ENCODE measurements at regions not wholly inside any gene's neighbourhood (a gene's known extent, or its start where the extent isn't known, plus 50 kb on each side); places are given as distances from the start of the nearest gene placed in this dataset.
"Not testable (repeated sequence)": the region's sequence is repeated elsewhere in the genome, so short reads cannot be mapped to it uniquely, and the experiment has no call there.

DNA sequence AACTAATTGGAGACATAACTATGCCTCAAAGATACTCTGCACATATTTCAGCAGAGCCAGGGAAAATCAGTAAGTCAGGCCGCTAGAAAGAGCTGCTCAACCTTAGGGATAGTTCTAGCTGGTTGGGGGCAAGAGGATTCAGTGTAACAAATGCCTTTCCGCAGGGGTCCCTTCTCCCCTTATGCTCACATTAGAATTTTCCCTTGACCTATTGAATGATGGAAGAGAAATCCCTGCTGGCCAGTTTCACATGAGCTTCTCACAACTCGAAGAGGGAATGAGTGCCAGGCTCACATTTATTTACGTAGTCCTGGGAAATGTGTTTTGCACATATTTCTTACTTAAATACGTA is 66.2 kb upstream of the USP9X start:
- no peak for ATAC-seq (ENCODE audit: insufficient read depth, low read depth)

DNA sequence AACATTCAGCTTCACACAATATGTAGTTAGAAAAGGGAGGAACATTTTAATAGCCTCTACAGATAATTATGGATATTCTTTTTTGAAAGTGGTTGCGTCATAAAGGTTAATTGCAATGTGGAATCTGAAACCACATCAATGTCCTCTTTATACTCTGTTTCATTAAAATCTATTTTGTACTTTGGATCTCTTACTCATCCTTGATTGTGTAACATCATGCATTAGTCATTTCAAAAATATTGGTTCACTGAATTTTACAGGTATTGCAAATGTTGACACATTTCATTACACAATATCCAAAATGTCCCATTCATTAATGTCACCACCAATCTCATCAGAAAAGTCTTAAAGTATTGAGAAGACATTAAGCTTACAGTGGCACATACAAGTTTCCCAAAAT is 62.7 kb upstream of the USP9X start:
- TF ChIP-seq, protein P1, sequence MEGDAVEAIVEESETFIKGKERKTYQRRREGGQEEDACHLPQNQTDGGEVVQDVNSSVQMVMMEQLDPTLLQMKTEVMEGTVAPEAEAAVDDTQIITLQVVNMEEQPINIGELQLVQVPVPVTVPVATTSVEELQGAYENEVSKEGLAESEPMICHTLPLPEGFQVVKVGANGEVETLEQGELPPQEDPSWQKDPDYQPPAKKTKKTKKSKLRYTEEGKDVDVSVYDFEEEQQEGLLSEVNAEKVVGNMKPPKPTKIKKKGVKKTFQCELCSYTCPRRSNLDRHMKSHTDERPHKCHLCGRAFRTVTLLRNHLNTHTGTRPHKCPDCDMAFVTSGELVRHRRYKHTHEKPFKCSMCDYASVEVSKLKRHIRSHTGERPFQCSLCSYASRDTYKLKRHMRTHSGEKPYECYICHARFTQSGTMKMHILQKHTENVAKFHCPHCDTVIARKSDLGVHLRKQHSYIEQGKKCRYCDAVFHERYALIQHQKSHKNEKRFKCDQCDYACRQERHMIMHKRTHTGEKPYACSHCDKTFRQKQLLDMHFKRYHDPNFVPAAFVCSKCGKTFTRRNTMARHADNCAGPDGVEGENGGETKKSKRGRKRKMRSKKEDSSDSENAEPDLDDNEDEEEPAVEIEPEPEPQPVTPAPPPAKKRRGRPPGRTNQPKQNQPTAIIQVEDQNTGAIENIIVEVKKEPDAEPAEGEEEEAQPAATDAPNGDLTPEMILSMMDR (IDR thresholded peaks at IDR 0.05; ENCODE audit: borderline replicate concordance, extremely low read depth, low read length, poor library complexity, severe bottlenecking), result no peak
- TF ChIP-seq EZH2 (IDR thresholded peaks at IDR 0.05; ENCODE audit: borderline replicate concordance, low read depth, low read length, severe bottlenecking), result no peak
- no peak overlapping the region for H3K4me3 ChIP-seq (ENCODE audit: low read depth in 1 of 2, low read length in 2 of 2)
- DNase-seq (no peak), ATAC-seq (ENCODE audit: insufficient read depth, low read depth) (no peak)
- no peaks in the 10 kb centered on the region for H3K9me3 ChIP-seq (ENCODE audit: insufficient read depth, low read length, severe bottlenecking)
- H3K27me3 ChIP-seq (ENCODE audit: insufficient read depth, low read length, poor library complexity), result no peaks in the 10 kb centered on the region
- no peak overlapping the region for H3K9ac ChIP-seq (ENCODE audit: low read depth, low read length)
- H3K27ac ChIP-seq (ENCODE audit: low read length), result no peak overlapping the region
- H3K36me3 ChIP-seq (ENCODE audit: insufficient read depth, low read length), result no peaks in the 10 kb centered on the region
- no peak overlapping the region for H3K4me2 ChIP-seq (ENCODE audit: insufficient read depth, low read length)
- no peaks in the 10 kb centered on the region for H4K20me1 ChIP-seq (ENCODE audit: insufficient read depth, low read length)
- H3K4me1 ChIP-seq (ENCODE audit: insufficient read depth, low read length), result no peaks in the 10 kb centered on the region
- no peaks in the 10 kb centered on the region for H3K79me2 ChIP-seq (ENCODE audit: insufficient read depth, low read length)
- H2AFZ ChIP-seq (ENCODE audit: low read depth, low read length), result no peak overlapping the region

More for the DNA sequence above, 66.2 kb upstream of the USP9X start:
- Histone ChIP-seq H3K36me3 (ENCODE audit: insufficient read depth, low read length) (no peaks in the 10 kb centered on the region), H3K27me3 (ENCODE audit: insufficient read depth, low read length, poor library complexity) (no peaks in the 10 kb centered on the region), H3K4me1 (ENCODE audit: insufficient read depth, low read length) (no peaks in the 10 kb centered on the region), H2AFZ (ENCODE audit: low read depth, low read length) (no peak overlapping the region), H4K20me1 (ENCODE audit: insufficient read depth, low read length) (no peaks in the 10 kb centered on the region), H3K9me3 (ENCODE audit: insufficient read depth, low read length, severe bottlenecking) (no peaks in the 10 kb centered on the region), H3K4me3 (ENCODE audit: low read depth in 1 of 2, low read length in 2 of 2) (no peak overlapping the region), H3K9ac (ENCODE audit: low read depth, low read length) (no peak overlapping the region), H3K79me2 (ENCODE audit: insufficient read depth, low read length) (no peaks in the 10 kb centered on the region), H3K4me2 (ENCODE audit: insufficient read depth, low read length) (no peak overlapping the region), H3K27ac (ENCODE audit: low read length) (no peak overlapping the region)
- TF ChIP-seq EZH2 (IDR thresholded peaks at IDR 0.05; ENCODE audit: borderline replicate concordance, low read depth, low read length, severe bottlenecking), result no peak
- TF ChIP-seq, protein P1 (IDR thresholded peaks at IDR 0.05; ENCODE audit: borderline replicate concordance, extremely low read depth, low read length, poor library complexity, severe bottlenecking), result no peak
- DNase-seq, result no peak

DNA sequence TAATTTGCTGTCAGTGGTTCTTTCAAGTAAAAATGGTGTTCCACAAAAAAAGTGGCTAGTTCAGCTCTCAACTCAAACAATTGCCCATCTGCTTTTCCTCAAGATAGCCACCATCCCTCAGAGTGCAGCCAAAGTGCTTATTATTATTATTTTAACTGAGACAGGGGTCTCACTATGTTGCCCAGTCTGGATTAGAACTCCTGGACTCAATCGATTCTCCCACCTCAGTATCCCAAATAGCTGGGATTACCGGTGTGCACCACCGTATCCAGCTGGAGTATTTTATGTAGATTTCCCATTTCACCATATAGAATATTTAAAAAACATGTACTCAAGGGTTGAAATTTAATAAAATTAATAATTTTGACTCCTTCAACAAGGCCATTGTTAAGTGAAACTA is 62.1 kb upstream of the USP9X start:
- no peaks in the 10 kb centered on the region for H4K20me1 ChIP-seq (ENCODE audit: insufficient read depth, low read length)
- no peak overlapping the region for H3K9ac ChIP-seq (ENCODE audit: low read depth, low read length)
- no peaks in the 10 kb centered on the region for H3K4me1 ChIP-seq (ENCODE audit: insufficient read depth, low read length)
- H2AFZ ChIP-seq (ENCODE audit: low read depth, low read length), result no peak overlapping the region
- H3K79me2 ChIP-seq (ENCODE audit: insufficient read depth, low read length), result no peaks in the 10 kb centered on the region
- H3K27me3 ChIP-seq (ENCODE audit: insufficient read depth, low read length, poor library complexity), result no peaks in the 10 kb centered on the region
- DNase-seq (no peak), ATAC-seq (ENCODE audit: insufficient read depth, low read depth) (no peak)
- TF ChIP-seq, protein P1 (IDR thresholded peaks at IDR 0.05; ENCODE audit: borderline replicate concordance, extremely low read depth, low read length, poor library complexity, severe bottlenecking), result no peak
- TF ChIP-seq EZH2 (IDR thresholded peaks at IDR 0.05; ENCODE audit: borderline replicate concordance, low read depth, low read length, severe bottlenecking), result no peak
- no peak overlapping the region for H3K27ac ChIP-seq (ENCODE audit: low read length)
- H3K9me3 ChIP-seq (ENCODE audit: insufficient read depth, low read length, severe bottlenecking), result no peaks in the 10 kb centered on the region
- H3K36me3 ChIP-seq (ENCODE audit: insufficient read depth, low read length), result no peaks in the 10 kb centered on the region
- H3K4me3 ChIP-seq (ENCODE audit: low read depth in 1 of 2, low read length in 2 of 2), result no peak overlapping the region
- H3K4me2 ChIP-seq (ENCODE audit: insufficient read depth, low read length), result no peak overlapping the region

DNA sequence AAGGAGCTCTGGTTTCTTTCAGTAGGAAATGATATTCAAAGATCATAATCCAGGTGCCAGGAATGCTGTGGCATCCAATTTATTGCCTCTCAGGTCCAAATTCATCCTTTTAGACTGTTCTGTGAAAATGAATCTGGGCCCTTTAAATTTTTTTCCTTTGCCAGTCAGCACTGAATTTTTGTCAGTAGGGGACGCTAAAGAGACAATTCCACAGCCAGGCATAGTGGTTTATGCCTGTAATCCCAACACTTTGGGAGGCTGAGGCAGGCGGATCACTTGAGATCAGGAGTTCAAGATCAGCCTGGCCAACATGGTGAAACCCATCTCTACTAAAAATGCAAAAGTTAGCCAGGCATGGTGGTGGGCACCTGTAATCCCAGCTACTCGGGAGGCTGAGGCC is 60.9 kb upstream of the USP9X start:
- not testable (repeated sequence) for H3K4me1 ChIP-seq (ENCODE audit: insufficient read depth, low read length); H2AFZ ChIP-seq (ENCODE audit: low read depth, low read length); H3K27ac ChIP-seq (ENCODE audit: low read length); H3K4me3 ChIP-seq (ENCODE audit: low read depth in 1 of 2, low read length in 2 of 2); H3K79me2 ChIP-seq (ENCODE audit: insufficient read depth, low read length); H3K27me3 ChIP-seq (ENCODE audit: insufficient read depth, low read length, poor library complexity); H3K9ac ChIP-seq (ENCODE audit: low read depth, low read length); H4K20me1 ChIP-seq (ENCODE audit: insufficient read depth, low read length); DNase-seq; H3K36me3 ChIP-seq (ENCODE audit: insufficient read depth, low read length); H3K4me2 ChIP-seq (ENCODE audit: insufficient read depth, low read length); H3K9me3 ChIP-seq (ENCODE audit: insufficient read depth, low read length, severe bottlenecking); ATAC-seq (ENCODE audit: insufficient read depth, low read depth)
- TF ChIP-seq, protein P1 (IDR thresholded peaks at IDR 0.05; ENCODE audit: borderline replicate concordance, extremely low read depth, low read length, poor library complexity, severe bottlenecking), result peak; percentile 14
